ENCODE measurements at regions not wholly inside any gene's neighbourhood (a gene's known extent, or its start where the extent isn't known, plus 50 kb on each side); places are given as distances from the start of the nearest gene placed in this dataset.
"Not testable (repeated sequence)": the region's sequence is repeated elsewhere in the genome, so short reads cannot be mapped to it uniquely, and the experiment has no call there.

GRCh38 chr10:118914629-118915028, 114.9 kb upstream of the NANOS1 start:
- DNase-seq (ENCODE audit: low read depth in 2 of 2), result no peak

- DNase-seq (ENCODE audit: low read depth in 2 of 2), result no peak
Measured at GRCh38 chr10:118915161-118915560, 114.4 kb upstream of the NANOS1 start.

GRCh38 chr10:118916777-118917176, 112.7 kb upstream of the NANOS1 start:
- DNase-seq (ENCODE audit: low read depth in 2 of 2), result no peak

GRCh38 chr10:118917701-118918100, 111.8 kb upstream of the NANOS1 start:
- DNase-seq (ENCODE audit: low read depth in 2 of 2), result no peak

GRCh38 chr10:118918116-118918515, 111.4 kb upstream of the NANOS1 start:
- DNase-seq (ENCODE audit: low read depth in 2 of 2), result no peak

GRCh38 chr10:118918587-118918986, 110.9 kb upstream of the NANOS1 start:
- no peak for DNase-seq (ENCODE audit: low read depth in 2 of 2)

- no peak for DNase-seq (ENCODE audit: low read depth in 2 of 2)
Measured at GRCh38 chr10:118920206-118920605, 109.3 kb upstream of the NANOS1 start.

- no peak for DNase-seq (ENCODE audit: low read depth in 2 of 2)
Measured at GRCh38 chr10:118922226-118922625, 107.3 kb upstream of the NANOS1 start.

GRCh38 chr10:118922972-118923371, 106.5 kb upstream of the NANOS1 start:
- DNase-seq (ENCODE audit: low read depth in 2 of 2), result no peak

- DNase-seq (ENCODE audit: low read depth in 2 of 2), result no peak
Measured at GRCh38 chr10:118924493-118924892, 105.0 kb upstream of the NANOS1 start.

- DNase-seq (ENCODE audit: low read depth in 2 of 2), result no peak
Measured at GRCh38 chr10:118925404-118926071, 104.0 kb upstream of the NANOS1 start.

- DNase-seq (ENCODE audit: low read depth in 2 of 2), result no peak
Measured at GRCh38 chr10:118926072-118926417, 103.5 kb upstream of the NANOS1 start.

- DNase-seq (ENCODE audit: low read depth in 2 of 2), result no peak
Measured at GRCh38 chr10:118926441-118926840, 103.1 kb upstream of the NANOS1 start.

GRCh38 chr10:118926903-118927302, 102.6 kb upstream of the NANOS1 start:
- no peak for DNase-seq (ENCODE audit: low read depth in 2 of 2)

GRCh38 chr10:118927321-118927720, 102.2 kb upstream of the NANOS1 start:
- DNase-seq (ENCODE audit: low read depth in 2 of 2), result no peak

- DNase-seq (ENCODE audit: low read depth in 2 of 2), result no peak
Measured at GRCh38 chr10:118930614-118931013, 98.9 kb upstream of the NANOS1 start.

- no peak for DNase-seq (ENCODE audit: low read depth in 2 of 2)
Measured at GRCh38 chr10:118931436-118931835, 98.1 kb upstream of the NANOS1 start.

- DNase-seq (ENCODE audit: low read depth in 2 of 2), result not testable (repeated sequence)
Measured at GRCh38 chr10:118932154-118932553, 97.4 kb upstream of the NANOS1 start.

- DNase-seq (ENCODE audit: low read depth in 2 of 2), result no peak
Measured at GRCh38 chr10:118937226-118937625, 92.3 kb upstream of the NANOS1 start.

- no peak for DNase-seq (ENCODE audit: low read depth in 2 of 2)
Measured at GRCh38 chr10:118939211-118940007, 90.1 kb upstream of the NANOS1 start.

- DNase-seq (ENCODE audit: low read depth in 2 of 2), result no peak
Measured at GRCh38 chr10:118940386-118940785, 89.1 kb upstream of the NANOS1 start.

- no peak for DNase-seq (ENCODE audit: low read depth in 2 of 2)
Measured at GRCh38 chr10:118943253-118943652, 86.3 kb upstream of the NANOS1 start.

GRCh38 chr10:118944959-118945633, 84.4 kb upstream of the NANOS1 start:
- DNase-seq (ENCODE audit: low read depth in 2 of 2), result no peak

All from stimulated activated CD4-positive, alpha-beta T cell treated with anti-CD3 and anti-CD28 coated beads, Interleukin-15, amount 100 ng/mL, for 48 hours (primary cell).